GM21786 (cell line): ENCODE measurements at regions not wholly inside any gene's neighbourhood (a gene's known extent, or its start where the extent isn't known, plus 50 kb on each side); places are given as distances from the start of the nearest gene placed in this dataset.

Experiments used
- ATAC-seq: cut with Tn5 transposase; IDR thresholded peaks from one replicate; pipeline ENCODE4 v1.9.1; 2021; ENCODE audit not compliant: unreplicated experiment

GRCh38 chr18:76554547-76555222 is 59.6 kb upstream of the ZNF516 start:
- no peak for ATAC-seq

- ATAC-seq, result no peak
Observed at GRCh38 chr18:76553715-76554546, 58.9 kb upstream of the ZNF516 start.

DNA sequence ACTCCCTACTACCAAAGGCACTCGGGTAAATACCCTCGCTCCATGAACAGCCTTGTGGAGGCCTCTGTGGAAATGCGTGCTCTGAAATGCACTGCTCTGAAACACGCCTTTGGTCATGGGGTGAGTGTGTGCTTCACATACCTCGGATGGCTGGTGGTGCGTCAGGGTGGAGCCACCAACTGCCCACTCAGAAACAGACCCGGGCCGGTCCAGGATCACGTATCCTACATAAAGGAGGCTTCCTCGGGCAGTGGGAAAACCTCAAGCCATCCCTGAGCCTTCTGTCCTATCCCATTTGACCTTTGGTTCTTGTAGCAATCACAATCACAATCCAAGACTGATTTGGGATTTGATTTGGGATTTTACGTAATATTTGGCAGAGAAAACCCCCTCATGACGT is 53.5 kb upstream of the ZNF516 start:
- no peak for ATAC-seq

DNA sequence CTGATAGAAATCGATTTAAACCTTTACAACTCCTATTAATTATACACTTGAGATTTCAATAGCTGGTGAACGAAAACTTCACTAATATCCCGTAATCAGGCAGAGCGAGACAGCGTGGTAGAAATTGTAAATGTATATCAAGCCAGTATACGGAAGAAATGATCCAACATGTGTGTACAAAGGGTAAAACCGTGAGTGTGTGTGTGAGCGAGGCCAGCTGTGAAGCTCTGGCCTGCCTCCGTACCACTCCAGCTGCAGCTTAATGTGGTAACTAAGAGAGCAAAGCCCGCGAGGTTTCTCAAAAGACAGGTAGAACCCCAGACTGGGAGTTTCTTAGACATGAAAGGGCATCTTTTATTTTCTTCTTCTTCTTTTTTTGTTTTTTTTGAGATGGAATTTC is 52.3 kb upstream of the ZNF516 start:
- ATAC-seq, result no peak

DNA sequence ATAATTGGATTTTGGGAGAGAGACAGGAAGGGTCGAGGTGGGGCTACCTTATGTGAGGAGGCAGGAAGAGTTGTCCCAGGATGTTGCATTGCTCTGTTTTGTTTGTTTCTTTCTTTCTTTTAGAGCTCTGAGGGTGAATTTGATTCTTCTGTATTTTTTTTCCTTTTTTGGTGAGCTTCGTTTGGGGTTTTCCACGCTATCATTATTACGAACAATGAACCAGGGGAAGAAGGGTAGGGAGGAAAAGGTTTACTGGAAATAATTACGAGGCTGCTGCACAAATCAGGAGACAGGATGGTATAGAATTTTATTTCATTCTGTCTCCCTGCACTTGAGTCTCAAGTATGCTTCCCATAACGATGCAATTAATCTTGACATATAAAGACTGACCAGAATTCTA is 51.4 kb upstream of the ZNF516 start:
- ATAC-seq, result no peak

DNA sequence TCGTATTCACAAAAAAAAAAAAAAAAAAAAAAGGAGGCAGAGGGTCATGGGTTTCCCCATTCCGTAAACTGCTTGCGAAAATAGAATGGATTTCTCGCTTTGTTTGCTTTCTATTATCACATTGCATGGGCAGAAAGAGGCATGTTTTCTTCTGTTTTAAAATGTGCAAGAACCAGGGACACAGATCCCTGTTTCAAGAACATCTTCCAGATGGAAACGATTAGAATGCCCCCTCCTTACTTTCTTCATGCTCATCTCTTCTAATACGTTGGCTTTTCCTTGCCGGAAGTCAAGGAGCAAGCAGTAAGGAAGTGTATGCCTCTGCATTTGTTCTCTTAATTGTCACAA is 51.0 kb upstream of the ZNF516 start:
- no peak for ATAC-seq

DNA sequence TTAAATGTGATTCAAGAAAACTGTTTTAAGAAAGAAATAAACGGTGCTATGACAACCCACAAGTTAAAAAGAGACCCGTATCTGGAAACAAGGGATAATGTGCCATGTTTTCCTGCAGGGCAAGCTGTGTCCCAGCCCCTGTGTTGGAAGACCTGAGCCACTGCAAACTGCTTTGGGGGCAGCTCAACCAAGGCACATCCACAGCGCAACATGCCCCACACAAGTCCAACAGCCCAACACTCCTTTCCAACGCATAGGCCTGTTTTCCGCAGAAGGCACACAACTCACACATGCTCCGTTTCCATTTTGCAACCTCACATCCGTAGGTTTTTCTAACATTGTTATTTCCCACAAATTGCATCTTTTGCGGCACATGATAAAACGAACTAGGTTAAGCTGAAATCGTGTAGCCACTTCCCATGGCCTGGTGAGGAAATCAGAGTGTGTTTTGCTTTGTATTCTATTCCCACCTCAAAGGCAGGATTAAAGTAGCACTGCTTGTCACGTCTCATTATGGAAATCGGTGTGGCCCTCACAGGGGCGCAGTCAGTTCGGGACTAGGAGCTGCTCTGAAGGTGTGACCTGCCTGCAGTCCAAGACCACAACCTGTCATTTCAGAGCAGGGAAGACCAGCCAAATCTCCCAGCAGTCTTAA is 50.5 kb upstream of the ZNF516 start:
- no peak for ATAC-seq

GRCh38 chr18:76544511-76545345 is 49.7 kb upstream of the ZNF516 start:
- no peak for ATAC-seq
